GM23248 (cell line): ENCODE measurements at regions not wholly inside any gene's neighbourhood (a gene's known extent, or its start where the extent isn't known, plus 50 kb on each side); places are given as distances from the start of the nearest gene placed in this dataset.
"Not testable (repeated sequence)": the region's sequence is repeated elsewhere in the genome, so short reads cannot be mapped to it uniquely, and the experiment has no call there.

Experiments used
- EZH2 ChIP-seq: fragments of 200-600 bp; sonication (generic); IDR thresholded peaks from 2 replicates; pipeline ENCODE4 v1.6.1; 2018; ENCODE audit warnings: antibody characterized with exemption, mild to moderate bottlenecking; ENCODE audit not compliant: insufficient read depth, poor library complexity, severe bottlenecking
- EZH2phosphoT487 ChIP-seq: fragments of 200-600 bp; sonication (generic); IDR thresholded peaks from 2 replicates; pipeline ENCODE4 v1.6.1; 2018; ENCODE audit warnings: antibody characterized with exemption, moderate library complexity, mild to moderate bottlenecking, low read depth; ENCODE audit not compliant: insufficient read depth

- TF ChIP-seq EZH2, EZH2phosphoT487: not testable (repeated sequence)
Measured at GRCh38 chr13:90494849-90495248, 852.6 kb upstream of the MIR17HG start.
